Prostate gland (tissue), 2 donors: ENCODE measurements at regions not wholly inside any gene's neighbourhood (a gene's known extent, or its start where the extent isn't known, plus 50 kb on each side); places are given as distances from the start of the nearest gene placed in this dataset.

ENCODE experiments used
- CTCF ChIP-seq, 4 experiments: fragments of 200-600 bp in 2 of 4; fragments of 450-650 bp in 2 of 4; sonication (generic) in 2 of 4; IDR thresholded peaks; 1 replicate in 3 of 4; 2 replicates in 1 of 4; pipeline ENCODE4 v1.5.1; 2016 to 2019; ENCODE audit warnings: antibody characterized with exemption in 4 of 4, mild to moderate bottlenecking in 2 of 4, moderate library complexity in 2 of 4
- POLR2A ChIP-seq: fragments of 450-650 bp; IDR thresholded peaks from one replicate; pipeline ENCODE4 v1.6.1; 2016; ENCODE audit warnings: antibody characterized with exemption, mild to moderate bottlenecking

DNA sequence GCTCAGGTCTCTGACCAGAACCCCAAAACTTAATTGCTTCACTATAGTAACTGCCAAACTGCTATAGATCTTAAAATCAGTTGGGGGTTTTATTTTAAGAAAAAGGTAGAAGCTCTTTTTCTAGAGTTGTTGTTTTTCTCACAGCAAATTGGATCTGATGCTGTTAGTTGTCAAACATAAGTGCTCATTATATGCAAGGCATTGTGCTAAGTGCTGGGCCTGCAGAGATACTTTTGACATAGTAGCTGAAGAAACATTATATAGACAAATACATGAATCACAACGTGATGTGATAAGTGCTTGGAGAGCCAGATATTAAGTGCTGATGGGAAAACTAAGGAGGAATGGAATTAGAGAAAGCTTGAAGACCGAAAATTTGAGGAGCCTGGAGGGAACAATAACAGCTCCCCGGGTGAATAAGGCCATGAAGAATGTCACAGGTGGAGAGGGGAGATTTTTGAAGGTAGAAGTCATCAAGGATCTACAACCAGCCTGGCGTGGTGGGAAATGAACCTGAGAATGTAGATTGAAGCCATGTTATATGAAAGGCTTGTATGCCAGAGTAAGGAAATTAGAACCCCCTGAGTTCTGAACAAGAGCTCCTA is 126.5 kb downstream of the DYRK2 start:
- no peak for TF ChIP-seq POLR2A
- no peak for TF ChIP-seq CTCF (IDR thresholded peaks at IDR 0.05)
